Body of pancreas (tissue), 4 donors: ENCODE measurements at regions not wholly inside any gene's neighbourhood (a gene's known extent, or its start where the extent isn't known, plus 50 kb on each side); places are given as distances from the start of the nearest gene placed in this dataset.

Experiments
- POLR2A ChIP-seq, 3 donors: fragments of 450-650 bp; IDR thresholded peaks; one replicate each; pipeline ENCODE4 v1.6.1; 2016; ENCODE audit warnings: antibody characterized with exemption in 3 of 3, mild to moderate bottlenecking in 2 of 3
- TF ChIP-seq, protein P1 (sequence below), 7 experiments: fragments of 450-650 bp in 4 of 7; fragments of 200-600 bp in 3 of 7; sonication (generic) in 3 of 7; IDR thresholded peaks; one replicate each; pipeline ENCODE4 v1.5.1; 2016 to 2019; ENCODE audit warnings: antibody characterized with exemption in 7 of 7

DNA sequence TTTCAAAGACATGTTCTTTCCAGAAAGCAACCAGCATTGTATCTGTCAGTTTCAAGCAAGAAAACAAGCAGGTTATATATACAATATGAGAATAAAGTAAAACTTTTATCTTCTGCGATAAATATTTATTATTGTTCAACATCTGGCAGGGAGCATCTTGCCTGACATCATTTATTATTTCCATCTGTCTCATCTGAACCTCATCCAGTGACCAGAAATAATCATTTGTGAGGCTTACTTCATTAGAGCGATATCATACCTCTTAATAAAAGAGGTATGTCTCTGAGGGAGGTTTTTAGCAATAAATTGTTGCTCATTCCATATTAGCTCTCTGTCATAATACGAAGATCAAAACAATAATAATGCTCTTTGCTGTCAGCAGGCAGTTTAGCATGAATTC is 226.1 kb downstream of the CDC14C start:
- TF ChIP-seq, protein P1, sequence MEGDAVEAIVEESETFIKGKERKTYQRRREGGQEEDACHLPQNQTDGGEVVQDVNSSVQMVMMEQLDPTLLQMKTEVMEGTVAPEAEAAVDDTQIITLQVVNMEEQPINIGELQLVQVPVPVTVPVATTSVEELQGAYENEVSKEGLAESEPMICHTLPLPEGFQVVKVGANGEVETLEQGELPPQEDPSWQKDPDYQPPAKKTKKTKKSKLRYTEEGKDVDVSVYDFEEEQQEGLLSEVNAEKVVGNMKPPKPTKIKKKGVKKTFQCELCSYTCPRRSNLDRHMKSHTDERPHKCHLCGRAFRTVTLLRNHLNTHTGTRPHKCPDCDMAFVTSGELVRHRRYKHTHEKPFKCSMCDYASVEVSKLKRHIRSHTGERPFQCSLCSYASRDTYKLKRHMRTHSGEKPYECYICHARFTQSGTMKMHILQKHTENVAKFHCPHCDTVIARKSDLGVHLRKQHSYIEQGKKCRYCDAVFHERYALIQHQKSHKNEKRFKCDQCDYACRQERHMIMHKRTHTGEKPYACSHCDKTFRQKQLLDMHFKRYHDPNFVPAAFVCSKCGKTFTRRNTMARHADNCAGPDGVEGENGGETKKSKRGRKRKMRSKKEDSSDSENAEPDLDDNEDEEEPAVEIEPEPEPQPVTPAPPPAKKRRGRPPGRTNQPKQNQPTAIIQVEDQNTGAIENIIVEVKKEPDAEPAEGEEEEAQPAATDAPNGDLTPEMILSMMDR (IDR thresholded peaks at IDR 0.05): no peak
- TF ChIP-seq POLR2A (IDR thresholded peaks at IDR 0.05): no peak
